HG02588 (cell line): ENCODE measurements at regions not wholly inside any gene's neighbourhood (a gene's known extent, or its start where the extent isn't known, plus 50 kb on each side); places are given as distances from the start of the nearest gene placed in this dataset.

Source experiments
- ATAC-seq: cut with Tn5 transposase; IDR thresholded peaks from one replicate; pipeline ENCODE4 v1.9.1; 2021; ENCODE audit warnings: mild to moderate bottlenecking, moderate library complexity; ENCODE audit not compliant: unreplicated experiment

DNA sequence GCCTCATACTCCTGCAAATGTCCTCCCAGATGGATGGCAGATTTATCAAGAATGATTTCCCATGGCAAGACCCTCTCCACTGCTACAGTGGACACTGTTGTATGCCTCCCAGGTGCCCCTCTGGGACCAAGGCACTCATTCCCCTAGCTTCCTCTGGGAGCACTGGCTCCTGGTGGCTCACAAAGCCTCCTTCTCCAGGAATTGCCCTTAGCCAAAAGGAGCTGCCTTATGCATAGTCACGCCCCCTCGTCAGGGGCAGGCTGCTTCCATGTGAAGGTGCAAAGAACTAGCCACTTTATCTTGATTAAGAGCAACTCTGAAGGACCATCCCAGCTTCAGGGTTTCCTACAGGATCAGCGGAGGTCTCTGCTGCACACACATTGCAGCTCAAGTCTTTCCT lies 358.1 kb downstream of the CDK5RAP2 start:
- ATAC-seq: no peak

DNA sequence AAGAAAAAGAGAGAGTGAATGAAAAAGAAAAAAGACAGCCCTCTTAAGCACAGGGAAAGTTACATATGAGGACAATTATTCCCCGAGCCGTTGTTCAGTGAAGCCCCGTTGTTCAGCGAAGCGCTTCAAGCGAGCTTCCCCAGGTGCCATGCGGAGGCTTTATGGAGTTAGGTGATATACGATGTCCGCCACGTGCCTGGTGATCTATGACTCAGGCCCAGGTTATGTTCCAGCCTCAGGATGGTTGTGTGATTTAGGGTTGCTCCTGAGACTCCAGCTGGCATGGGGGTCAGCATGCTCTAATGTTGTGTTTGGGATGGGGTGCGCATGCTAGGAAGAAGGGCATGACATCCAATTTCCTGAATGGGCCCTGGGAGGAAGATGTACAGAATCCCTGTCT lies 365.6 kb downstream of the CDK5RAP2 start:
- no peak for ATAC-seq

DNA sequence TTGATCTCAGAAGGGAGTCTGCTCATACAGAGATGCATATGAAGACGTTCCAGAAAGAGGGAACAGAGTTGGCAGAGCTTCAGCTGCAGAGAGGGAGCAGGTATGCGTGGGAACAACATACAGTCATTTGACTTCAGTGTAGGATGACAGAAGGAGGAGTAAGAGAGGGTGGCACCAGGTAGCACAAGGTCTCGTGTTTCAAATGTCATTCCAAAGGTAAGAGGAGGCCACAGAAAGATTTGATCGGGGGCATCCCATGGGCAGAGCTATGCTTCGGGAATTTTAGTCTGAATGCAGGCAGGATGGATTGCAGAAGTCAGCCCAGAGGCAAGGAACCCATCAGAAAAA lies 367.1 kb downstream of the CDK5RAP2 start:
- peak; percentile 14 for ATAC-seq

DNA sequence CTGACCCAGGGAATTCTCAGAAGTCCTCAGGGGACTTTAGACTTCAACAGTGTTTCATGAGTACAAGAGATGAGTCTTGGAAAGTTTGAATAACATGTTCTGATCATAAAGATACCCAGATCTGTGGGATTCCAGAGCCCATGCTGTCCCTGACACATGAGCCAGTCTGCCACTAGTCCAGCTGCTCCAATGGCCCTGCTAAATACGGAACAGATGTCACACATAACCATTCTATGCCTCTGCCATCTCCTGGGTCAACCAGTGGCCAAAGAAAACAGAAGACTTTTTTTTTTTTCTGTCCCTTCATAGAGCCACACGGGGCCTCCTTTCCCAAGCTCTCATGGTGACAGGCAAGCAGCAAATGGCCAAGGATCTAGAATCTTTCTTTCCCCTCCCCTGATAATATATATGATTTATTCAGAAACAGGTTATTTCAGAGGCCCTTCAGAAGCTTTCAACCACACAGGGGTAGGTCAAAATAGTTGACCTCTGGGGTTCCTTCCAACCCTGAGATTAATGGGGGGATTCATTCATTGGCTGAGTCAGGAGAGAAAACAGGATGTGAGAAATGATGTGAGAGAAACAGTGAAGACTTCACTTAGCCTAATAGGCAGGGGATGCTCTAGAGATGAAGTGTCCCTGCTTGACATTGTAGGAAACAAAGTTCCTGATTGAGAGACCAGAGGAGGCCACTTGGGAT lies 367.7 kb downstream of the CDK5RAP2 start:
- peak; percentile 60 for ATAC-seq

DNA sequence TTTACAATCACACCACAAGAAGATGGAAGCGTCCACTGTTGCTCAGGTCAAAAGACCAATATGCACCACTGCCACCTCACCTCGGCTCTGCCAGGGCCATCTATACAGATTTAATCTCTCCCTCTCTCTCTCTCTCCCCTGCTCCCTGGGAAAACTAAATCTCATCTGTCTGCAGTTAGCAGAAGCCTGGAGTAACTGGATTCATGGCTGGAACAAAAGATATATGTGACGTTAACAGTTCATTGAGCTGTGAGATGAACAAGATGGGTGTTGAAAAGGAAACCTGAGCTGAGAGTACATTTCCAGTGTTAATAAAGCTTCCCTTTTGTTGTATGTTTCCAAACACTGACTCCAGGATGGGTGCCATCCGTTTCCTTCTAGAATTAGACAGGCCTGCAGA lies 369.7 kb downstream of the CDK5RAP2 start:
- ATAC-seq: no peak

- ATAC-seq: no peak
Observed at GRCh38 chr9:120202856-120203654, 376.9 kb downstream of the CDK5RAP2 start.

DNA sequence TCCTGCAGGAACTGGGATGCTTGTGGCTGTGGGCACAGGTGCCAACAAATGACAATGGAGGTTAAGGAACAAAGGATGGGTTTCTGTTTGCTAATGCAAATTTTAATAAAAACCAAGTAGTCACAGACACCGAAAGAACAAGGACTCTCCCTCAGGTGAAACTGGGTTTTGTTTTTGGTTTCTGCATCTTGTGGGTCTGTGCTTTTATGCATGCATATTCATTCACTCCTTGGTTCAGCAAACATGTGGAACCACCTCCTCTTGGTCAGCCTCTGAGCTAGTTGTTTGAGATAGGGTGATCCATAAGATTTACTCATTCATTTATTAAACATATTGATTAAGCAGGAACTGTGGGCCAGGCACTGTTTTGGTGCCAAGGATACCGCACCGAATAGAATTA lies 381.9 kb downstream of the CDK5RAP2 start:
- ATAC-seq: no peak

DNA sequence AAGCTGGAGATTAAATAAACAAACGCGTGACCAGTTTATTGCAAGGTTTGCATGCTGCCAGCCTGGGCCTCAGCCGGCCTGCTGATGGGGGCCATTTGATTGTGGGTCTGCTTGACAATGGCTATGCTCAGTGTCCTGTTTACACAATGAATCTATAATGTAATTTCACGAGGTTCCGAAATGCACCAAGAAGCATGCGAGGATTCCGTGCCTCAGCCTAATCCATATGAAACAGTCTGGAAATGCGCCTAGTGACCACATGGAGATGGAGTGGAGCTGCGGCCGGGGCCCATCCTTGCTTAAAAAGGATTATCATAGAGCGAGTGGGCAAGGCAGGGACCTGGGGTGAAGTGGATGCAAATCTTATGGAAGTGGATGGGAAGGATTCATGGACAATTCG lies 382.4 kb downstream of the CDK5RAP2 start:
- ATAC-seq: no peak

DNA sequence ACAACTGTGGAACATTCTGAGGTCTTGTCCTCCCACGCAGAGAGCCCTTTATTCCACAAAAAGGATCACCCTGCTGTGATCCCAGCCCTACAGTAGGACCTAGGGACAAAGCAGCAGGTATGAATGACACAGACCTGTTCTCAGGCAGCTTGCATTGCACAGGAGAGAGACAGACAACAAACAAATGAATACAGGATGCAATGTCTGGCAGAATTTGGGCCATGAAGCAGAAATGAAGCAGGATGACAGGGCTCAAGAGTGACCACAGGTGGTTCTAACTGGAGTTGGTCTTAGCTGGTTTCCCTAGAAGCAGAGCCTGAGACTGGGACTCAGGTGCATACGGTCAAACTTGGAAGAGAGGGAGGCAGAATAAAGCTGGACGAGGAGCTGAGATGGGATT lies 388.8 kb downstream of the CDK5RAP2 start:
- no peak for ATAC-seq

DNA sequence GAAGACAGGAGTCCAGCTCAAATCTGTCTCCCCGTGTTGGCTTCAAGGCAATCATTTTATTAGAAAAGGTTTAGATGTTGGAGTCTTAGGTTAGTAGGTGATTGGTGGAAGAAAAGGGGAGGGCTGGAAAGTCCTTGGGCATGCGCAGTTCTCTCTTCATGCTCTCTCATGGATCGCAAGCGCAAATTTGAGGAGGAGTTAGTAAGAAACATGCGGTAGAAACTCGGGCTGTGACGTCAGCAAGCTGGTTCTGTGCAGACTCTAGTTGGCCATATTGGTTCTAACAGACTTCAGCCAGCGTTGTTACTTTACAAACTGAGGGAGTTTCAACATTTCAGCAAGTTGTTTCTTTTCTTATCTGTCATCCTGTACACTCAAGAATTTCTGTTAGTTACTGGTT lies 392.2 kb downstream of the CDK5RAP2 start:
- ATAC-seq: no peak

- ATAC-seq: no peak
Observed at GRCh38 chr9:120186276-120186675, 393.7 kb downstream of the CDK5RAP2 start.

DNA sequence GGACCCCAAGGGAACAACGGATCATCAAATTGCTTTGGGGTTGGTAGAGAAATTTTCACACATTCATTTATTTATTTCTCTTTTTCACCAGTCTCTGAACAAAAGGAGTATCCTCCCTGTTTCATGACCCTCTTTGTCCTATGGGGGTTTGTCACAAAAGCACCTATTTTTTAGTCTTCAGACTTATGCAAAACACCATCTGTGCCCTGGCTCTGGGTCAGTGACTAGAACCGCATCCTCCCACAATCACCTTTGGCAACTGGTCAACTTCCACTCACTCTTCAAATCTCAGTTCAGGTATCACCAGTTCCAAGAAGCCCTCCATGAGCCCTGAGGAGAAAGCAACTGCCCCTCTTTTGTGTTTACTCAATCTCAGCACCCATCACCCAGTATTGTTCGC lies 395.7 kb downstream of the CDK5RAP2 start:
- no peak for ATAC-seq

GRCh38 chr9:120183615-120184014 lies 396.4 kb downstream of the CDK5RAP2 start:
- no peak for ATAC-seq

DNA sequence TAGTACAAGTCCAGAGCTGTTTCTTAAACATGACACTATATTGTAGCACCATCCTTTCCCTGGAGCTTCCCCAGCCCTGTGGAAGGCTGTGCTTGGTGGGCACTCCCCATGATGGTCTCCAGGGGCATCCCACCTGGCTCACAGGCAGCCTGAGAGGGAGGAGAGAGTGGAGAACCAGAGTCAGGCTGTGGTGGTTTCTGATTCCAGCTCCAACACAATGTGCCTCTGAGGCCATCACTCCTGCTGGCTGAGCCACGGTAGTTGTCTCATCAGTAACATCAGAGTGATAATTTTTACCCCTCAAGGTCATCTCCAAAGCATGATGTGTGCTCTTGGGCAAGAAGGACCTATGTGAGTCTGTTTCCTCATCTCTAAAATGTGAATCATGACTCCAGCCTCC lies 398.0 kb downstream of the CDK5RAP2 start:
- no peak for ATAC-seq

GRCh38 chr9:120177121-120177520 lies 402.8 kb downstream of the CDK5RAP2 start:
- ATAC-seq: no peak

- ATAC-seq: no peak
Observed at GRCh38 chr9:120175031-120175430, 404.9 kb downstream of the CDK5RAP2 start.

DNA sequence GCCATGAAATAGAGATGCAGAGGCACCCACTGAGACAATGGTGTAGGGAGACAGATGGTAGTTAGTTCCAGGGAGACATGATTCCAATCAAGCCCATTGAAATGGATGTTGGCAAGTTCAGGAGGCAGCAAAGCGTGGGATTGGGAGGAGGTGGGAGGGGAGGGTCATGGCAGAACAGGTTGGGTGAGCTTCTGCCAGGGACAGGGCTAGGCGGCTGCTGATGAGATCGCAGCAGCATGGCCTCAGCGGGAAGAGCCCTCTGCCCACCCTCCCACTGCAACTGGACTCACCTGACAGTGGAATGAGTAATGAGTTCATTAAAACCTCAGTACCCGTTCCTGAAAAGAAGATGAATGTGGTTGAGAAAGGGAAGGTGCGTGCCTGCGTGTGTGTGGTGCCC lies 418.2 kb downstream of the CDK5RAP2 start:
- ATAC-seq: no peak

DNA sequence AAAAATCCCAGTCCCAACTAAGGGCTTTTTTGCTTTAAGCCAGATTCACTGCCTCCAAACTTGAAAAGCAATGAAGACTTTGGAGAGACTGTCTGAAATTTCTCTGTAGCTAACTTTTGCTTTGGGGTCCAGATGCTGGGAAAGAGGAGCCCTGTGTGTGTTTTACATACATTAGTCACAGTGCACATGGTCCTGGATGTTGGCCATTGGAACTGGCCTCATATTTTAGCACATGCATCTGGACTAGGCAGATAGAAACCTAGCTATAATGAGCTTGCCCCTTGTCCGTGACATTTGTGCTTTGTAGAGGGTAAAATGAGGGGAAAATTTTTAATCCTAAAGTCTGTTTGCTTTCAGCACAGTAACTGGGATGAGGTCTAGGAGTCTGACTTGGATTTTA lies 421.7 kb downstream of the CDK5RAP2 start:
- ATAC-seq: no peak

- no peak for ATAC-seq
Observed at GRCh38 chr9:120156376-120156775, 423.6 kb downstream of the CDK5RAP2 start.

DNA sequence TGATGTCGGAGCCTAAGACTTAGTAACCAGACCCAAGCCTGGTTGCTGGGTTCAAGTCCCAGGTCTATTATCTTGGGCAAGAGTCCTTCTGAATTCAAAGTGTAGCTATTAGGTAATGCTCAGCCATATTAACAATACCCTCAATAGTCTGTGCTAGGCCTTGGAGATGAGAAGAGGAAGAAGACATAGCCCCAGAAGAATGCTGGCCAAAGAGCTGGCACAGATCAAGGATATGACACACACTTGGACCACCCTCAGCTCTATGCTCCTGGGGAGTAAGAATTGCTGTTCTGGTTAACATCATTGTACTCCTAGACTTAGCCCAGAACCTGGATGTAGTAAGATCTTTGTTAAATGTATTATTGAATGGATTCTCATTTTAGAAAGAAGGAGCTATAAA lies 426.7 kb downstream of the CDK5RAP2 start:
- ATAC-seq: no peak

DNA sequence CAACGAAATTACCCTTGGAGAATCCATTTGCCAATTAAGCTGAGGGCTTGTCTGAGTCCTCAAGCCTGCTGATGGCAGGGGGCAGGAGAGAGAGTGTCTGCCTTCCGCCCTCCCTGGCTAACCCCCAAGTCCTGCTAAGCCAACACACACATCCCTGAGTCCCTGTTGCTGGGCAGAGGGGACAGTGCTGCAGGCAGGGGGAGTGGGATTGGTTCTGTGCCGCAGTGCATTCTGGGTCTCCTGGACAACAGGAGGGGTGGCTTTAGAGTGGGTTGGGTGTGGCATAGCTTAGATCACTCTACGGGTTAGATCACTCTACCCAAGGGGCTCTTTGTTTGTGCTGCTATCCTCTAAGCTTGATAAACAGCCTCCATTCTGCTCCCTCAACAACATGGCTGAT lies 427.7 kb downstream of the CDK5RAP2 start:
- ATAC-seq: no peak

DNA sequence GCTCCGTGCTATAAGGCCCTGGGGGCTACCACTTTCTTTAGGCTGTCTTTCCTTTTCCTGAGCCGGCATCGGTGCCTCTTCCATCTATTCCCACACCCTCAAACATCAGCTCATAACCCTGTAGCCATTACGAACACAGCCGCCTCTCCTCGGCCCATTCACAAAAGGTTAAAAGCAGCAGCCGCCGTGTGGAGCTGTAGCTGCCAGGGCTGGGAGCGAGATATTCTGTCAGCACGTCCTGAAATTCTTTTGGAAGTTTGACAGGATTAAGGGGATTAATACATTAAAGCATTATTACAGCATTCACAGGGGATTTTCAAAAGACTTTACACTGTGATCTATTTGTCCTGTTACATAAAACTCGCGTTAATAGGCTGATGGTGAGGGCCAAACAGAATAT lies 428.2 kb downstream of the CDK5RAP2 start:
- no peak for ATAC-seq

GRCh38 chr9:120151149-120151548 lies 428.8 kb downstream of the CDK5RAP2 start:
- no peak for ATAC-seq
